BJ (cell line): ENCODE measurements at regions not wholly inside any gene's neighbourhood (a gene's known extent, or its start where the extent isn't known, plus 50 kb on each side); places are given as distances from the start of the nearest gene placed in this dataset.

Source experiments
- CTCF ChIA-PET: fragments of 350-600 bp; formaldehyde crosslinking; extraction: SDS; loops from one replicate; lab custom pipeline; 2021; ENCODE audit warnings: antibody characterized with exemption, inconsistent platforms; lab: Yijun Ruan, JAX
- POLR2A ChIA-PET: fragments of 300-600 bp; sonication (Branson Sonifier 250); formaldehyde crosslinking; extraction: SDS; loops from one replicate; lab custom pipeline; 2021; ENCODE audit warnings: antibody characterized with exemption; lab: Charles Lee
- DNase-seq: peaks from one replicate; pipeline ENCODE4 v3.0.0-alpha.2; 2011; ENCODE audit warnings: low read depth
- H3K27me3 ChIP-seq: 2 replicates; pipeline ENCODE4 v1.6.0; 2011; ENCODE audit warnings: low read length; ENCODE audit not compliant: control insufficient read depth, insufficient read depth
- H3K36me3 ChIP-seq: 2 replicates; pipeline ENCODE4 v1.5.1; 2011; ENCODE audit warnings: low read length; ENCODE audit not compliant: control insufficient read depth, insufficient read depth
- H3K4me3 ChIP-seq: 2 replicates; pipeline ENCODE4 v1.5.1; 2011; ENCODE audit warnings: low read depth, mild to moderate bottlenecking, control low read depth, low read length
- TF ChIP-seq, protein P1 (sequence below): IDR thresholded peaks from 2 replicates; pipeline ENCODE4 v1.5.1; 2011; ENCODE audit warnings: low read depth, mild to moderate bottlenecking, control low read depth, inconsistent platforms, low read length, moderate library complexity; ENCODE audit not compliant: insufficient read depth

DNA sequence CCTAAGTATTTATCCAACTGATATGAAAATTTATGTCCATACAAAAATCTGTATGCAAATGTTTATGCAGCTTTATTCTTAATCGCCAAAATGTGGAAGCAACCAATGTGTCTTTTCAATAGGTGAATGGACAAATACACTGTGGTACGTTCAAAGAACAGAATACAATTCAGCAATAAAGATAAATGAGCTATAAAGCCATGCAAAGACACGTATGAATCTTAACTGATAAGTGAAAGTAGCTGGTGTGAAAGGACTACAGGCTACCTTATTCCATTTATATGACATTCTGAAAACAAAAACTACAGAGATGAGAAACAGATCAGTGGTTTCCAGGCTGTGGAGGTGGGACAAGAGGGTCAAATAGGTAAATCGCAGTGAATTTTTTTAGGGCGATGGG lies 419.6 kb upstream of the B3GALT2 start:
- DNase-seq = no peak
- no peaks in the 10 kb centered on the region for H3K36me3 ChIP-seq
- POLR2A ChIA-PET = no interaction called here
- H3K4me3 ChIP-seq = no peak overlapping the region
- CTCF ChIA-PET = no interaction called here
- TF ChIP-seq, protein P1, sequence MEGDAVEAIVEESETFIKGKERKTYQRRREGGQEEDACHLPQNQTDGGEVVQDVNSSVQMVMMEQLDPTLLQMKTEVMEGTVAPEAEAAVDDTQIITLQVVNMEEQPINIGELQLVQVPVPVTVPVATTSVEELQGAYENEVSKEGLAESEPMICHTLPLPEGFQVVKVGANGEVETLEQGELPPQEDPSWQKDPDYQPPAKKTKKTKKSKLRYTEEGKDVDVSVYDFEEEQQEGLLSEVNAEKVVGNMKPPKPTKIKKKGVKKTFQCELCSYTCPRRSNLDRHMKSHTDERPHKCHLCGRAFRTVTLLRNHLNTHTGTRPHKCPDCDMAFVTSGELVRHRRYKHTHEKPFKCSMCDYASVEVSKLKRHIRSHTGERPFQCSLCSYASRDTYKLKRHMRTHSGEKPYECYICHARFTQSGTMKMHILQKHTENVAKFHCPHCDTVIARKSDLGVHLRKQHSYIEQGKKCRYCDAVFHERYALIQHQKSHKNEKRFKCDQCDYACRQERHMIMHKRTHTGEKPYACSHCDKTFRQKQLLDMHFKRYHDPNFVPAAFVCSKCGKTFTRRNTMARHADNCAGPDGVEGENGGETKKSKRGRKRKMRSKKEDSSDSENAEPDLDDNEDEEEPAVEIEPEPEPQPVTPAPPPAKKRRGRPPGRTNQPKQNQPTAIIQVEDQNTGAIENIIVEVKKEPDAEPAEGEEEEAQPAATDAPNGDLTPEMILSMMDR = no peak
- no peaks in the 10 kb centered on the region for H3K27me3 ChIP-seq

GRCh38 chr1:193602705-193603104 lies 416.3 kb upstream of the B3GALT2 start:
- CTCF ChIA-PET = interaction anchor here (1.1 kb wide), 1 partner anchor 13 kb away, joined by 3 read pairs; no protein-coding TSS in a partner anchor
- H3K27me3 ChIP-seq = no peaks in the 10 kb centered on the region
- no peak for DNase-seq
- POLR2A ChIA-PET = no interaction called here
- H3K4me3 ChIP-seq = no peak overlapping the region
- TF ChIP-seq, protein P1 = no peak
- no peaks in the 10 kb centered on the region for H3K36me3 ChIP-seq

DNA sequence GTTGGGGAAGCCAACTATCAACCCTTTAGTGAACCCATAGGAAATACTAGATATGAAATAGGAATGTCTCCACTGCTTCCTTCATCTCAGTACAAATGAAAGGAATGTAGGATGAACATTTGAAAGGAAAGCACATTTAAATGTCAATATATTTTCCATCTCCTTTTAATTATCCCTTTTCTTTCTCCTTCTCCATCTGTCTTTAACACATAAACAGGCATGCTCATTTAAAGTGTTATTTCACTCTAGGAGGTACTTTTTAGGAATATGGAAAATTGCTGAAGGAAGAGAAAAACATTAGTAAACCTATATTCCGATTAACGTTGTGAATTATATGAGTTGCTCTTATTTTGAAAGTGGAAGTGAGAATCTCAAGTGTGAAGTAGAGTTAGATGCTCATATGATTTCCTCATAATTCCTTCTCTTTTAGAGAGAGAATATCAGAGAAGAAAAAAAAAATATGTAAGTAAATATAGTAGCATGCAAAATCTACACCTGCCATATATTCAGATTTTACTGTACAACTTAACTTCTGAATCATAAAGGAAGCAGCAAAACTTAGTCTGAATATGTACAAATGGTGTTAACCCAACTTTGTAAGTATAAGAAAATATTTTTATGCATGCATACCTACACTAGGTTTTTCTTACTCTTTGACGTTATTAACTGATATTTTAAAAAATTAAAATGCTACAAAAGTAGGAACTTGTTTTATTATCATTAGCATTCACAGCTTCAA lies 406.9 kb upstream of the B3GALT2 start:
- POLR2A ChIA-PET = no interaction called here
- Histone ChIP-seq H3K27me3 (no peaks in the 10 kb centered on the region), H3K4me3 (no peak overlapping the region), H3K36me3 (no peaks in the 10 kb centered on the region)
- TF ChIP-seq, protein P1 = no peak
- no peak for DNase-seq
- CTCF ChIA-PET = no interaction called here

GRCh38 chr1:193592317-193592716 lies 405.9 kb upstream of the B3GALT2 start:
- Histone ChIP-seq H3K4me3 (no peak overlapping the region), H3K27me3 (no peaks in the 10 kb centered on the region), H3K36me3 (no peaks in the 10 kb centered on the region)
- TF ChIP-seq, protein P1 = no peak
- CTCF ChIA-PET = interaction anchor here (1.3 kb wide), 1 partner anchor 11 kb away, joined by 3 read pairs; no protein-coding TSS in a partner anchor
- POLR2A ChIA-PET = no interaction called here
- no peak for DNase-seq

DNA sequence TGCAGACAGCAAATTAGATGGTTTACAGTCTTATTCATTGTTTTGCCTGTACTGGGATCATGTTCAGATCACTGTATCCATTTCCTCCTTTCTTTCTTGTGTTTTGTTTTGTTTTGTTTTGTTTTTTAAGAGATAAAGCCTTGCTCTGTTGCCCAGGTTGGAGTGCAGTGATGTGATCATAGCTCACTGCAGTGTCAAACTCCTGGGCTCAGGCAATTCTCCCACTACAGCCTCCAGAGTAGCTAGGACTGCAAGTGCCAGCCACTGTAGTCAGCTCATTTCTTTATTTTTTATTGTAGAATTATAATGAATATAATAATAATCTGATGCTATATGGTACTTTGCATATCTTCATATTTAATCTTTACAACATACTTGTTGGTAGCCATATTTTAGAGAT lies 403.7 kb upstream of the B3GALT2 start:
- no peak for DNase-seq
- Histone ChIP-seq H3K36me3 (no peaks in the 10 kb centered on the region), H3K27me3 (no peaks in the 10 kb centered on the region), H3K4me3 (no peak overlapping the region)
- CTCF ChIA-PET = interaction anchor here (1.5 kb wide), 1 partner anchor 12 kb away, joined by 3 read pairs; no protein-coding TSS in a partner anchor
- POLR2A ChIA-PET = no interaction called here
- TF ChIP-seq, protein P1 = no peak
